Hepatocyte (in vitro differentiated cells): ENCODE measurements at regions not wholly inside any gene's neighbourhood (a gene's known extent, or its start where the extent isn't known, plus 50 kb on each side); places are given as distances from the start of the nearest gene placed in this dataset.

ENCODE experiments used
- EZH2 ChIP-seq: fragments of 200-600 bp; sonication (generic); IDR thresholded peaks from 2 replicates; pipeline ENCODE4 v1.6.1; 2016; ENCODE audit warnings: antibody characterized with exemption, mild to moderate bottlenecking, borderline replicate concordance
- EZH2phosphoT487 ChIP-seq: fragments of 200-600 bp; sonication (generic); IDR thresholded peaks from one replicate; pipeline ENCODE4 v1.6.1; 2018; ENCODE audit warnings: antibody characterized with exemption, mild to moderate bottlenecking, low read depth, moderate library complexity; ENCODE audit not compliant: unreplicated experiment, severe bottlenecking
- TF ChIP-seq, protein P1 (sequence below): fragments of 200-600 bp; sonication (generic); IDR thresholded peaks from 2 replicates; pipeline ENCODE4 v1.5.1; 2016; ENCODE audit warnings: antibody characterized with exemption, mild to moderate bottlenecking; ENCODE audit not compliant: poor library complexity

DNA sequence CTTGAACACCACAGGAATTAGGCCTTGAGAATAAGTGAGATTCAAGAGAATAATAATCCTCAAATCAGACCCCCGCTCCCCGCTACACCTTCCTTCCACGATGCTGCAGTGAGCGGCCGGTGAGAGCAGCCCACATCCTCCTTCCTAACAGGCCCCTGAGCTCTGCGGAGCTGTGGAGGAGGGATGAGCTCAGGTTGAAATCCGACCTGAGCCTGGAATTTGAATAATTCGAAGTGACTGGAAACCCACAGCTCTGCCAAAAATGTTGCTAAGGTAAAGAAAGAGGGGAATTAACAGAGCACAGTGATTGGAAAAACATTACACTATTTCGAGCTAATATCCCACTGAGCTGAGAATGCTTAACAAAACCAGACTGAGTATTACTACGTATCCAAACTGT, 90.0 kb downstream of the URB2 start:
- TF ChIP-seq, protein P1, sequence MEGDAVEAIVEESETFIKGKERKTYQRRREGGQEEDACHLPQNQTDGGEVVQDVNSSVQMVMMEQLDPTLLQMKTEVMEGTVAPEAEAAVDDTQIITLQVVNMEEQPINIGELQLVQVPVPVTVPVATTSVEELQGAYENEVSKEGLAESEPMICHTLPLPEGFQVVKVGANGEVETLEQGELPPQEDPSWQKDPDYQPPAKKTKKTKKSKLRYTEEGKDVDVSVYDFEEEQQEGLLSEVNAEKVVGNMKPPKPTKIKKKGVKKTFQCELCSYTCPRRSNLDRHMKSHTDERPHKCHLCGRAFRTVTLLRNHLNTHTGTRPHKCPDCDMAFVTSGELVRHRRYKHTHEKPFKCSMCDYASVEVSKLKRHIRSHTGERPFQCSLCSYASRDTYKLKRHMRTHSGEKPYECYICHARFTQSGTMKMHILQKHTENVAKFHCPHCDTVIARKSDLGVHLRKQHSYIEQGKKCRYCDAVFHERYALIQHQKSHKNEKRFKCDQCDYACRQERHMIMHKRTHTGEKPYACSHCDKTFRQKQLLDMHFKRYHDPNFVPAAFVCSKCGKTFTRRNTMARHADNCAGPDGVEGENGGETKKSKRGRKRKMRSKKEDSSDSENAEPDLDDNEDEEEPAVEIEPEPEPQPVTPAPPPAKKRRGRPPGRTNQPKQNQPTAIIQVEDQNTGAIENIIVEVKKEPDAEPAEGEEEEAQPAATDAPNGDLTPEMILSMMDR: no peak
- TF ChIP-seq EZH2 (no peak), EZH2phosphoT487 (no peak)
